Hematopoietic multipotent progenitor cell treated with erythropoietin and hydrocortisone succinate and interleukin-3 and kit ligand, for 8 days (in vitro differentiated cells): ENCODE measurements at regions not wholly inside any gene's neighbourhood (a gene's known extent, or its start where the extent isn't known, plus 50 kb on each side); places are given as distances from the start of the nearest gene placed in this dataset.

Experiments used
- DNase-seq: peaks from one replicate; pipeline ENCODE4 v3.0.0-alpha.2; 2015

DNA sequence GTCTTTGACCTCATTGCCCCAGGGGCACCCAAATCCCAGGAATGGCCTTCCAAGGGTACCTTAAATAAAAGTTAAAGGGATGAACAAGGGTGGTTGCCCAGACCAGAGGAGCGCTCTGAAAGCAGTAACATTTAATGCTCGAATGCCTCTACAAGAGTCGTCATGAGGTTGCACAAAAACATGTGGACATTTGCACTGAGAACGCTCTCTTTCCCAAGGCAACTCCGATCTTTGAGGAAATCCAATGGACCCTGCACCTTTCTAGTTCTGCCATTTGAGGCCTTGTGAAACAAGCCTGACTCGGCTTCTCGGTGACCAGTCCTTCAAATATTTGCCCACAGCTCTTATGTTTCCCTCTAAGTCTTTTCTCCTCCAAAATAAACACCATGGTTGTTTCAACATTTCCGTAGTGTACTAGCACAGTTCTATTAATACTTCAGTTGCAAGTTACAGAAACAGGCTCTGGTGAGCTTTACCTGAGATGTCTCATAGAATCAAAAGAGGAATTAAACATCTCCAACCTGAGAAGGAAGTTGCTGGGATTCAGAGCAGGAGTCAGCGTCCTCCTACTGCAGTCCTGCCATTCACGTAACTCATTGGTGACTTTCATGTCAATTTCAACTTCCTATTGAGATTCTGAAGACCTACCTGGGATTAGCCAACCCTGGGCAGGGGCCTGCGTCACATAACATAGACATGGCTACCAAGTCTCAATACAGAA lies 168.8 kb upstream of the RAI14 start:
- no peak for DNase-seq

DNA sequence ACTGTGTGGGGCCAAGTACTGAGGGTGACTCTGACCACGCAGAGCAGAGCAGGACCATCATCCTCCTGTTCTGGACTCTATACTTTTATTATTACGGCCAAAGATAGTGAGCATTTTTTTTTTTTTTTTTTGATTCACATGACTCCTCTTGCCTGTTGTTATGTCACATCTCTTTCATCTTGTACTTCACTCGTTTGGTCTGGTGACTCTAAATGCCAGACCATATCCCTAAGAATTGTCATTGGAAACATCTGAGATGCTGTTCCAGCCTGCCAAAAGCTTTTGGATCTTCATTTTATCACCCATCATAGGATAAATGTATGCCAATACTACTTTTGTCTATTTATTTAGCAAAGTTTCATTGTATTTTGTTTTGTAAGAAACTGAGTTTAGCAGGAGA lies 168.2 kb upstream of the RAI14 start:
- no peak for DNase-seq

DNA sequence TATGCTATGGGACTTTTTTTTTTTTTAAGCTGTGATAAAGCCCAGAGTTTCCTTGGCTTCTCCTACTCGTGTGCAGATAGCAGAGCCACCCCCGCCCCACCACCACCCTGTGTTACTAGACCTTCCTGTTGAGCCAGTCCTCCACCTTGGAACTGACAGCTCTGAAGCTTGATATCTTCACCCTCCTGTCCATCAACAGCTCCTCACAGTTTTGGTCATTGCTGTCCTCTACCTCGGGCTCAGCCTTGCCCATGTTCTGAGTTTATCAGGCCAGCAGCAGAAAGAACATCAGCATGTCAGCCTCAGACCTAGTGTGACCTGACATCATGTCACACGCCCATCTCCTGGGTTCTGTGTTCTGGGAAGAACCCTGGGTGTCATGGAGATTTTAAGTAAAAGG lies 167.1 kb upstream of the RAI14 start:
- DNase-seq, result no peak

DNA sequence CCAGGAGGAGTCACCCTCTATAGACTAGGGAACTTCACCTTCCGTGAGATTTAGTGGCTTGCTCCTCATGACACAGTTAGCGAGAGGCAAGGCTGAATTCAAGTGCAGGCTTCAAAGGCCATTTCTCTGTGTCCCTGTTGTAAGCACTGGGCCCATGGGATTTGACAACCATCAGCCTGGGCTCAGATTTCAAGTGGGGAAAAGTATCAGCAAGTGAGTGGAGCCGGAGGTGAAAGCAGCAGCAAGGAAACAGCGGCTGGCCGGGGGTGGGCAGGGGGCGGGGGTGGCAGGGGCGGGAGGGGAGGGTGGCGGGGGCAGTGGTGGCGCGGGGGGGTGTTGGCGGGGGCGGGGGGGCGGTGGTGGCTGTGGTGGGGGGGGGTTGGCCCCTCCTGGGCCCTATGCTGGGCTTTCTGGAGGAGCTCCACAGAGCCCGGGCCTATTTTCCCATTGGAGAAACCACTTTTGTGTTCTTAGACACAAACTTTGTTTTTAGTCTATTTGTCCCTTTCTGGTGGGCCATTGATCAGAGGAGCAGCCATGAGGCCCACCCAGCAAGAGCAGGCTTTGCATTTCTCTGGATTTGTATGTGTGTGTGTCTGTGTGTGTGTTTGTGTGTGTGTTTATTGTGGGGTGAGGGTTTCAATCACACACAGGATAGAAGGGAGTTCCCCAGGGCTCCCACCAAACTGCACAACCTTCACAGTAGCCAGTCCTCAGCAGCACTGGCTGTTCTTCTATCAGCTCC lies 165.4 kb upstream of the RAI14 start:
- no peak for DNase-seq

DNA sequence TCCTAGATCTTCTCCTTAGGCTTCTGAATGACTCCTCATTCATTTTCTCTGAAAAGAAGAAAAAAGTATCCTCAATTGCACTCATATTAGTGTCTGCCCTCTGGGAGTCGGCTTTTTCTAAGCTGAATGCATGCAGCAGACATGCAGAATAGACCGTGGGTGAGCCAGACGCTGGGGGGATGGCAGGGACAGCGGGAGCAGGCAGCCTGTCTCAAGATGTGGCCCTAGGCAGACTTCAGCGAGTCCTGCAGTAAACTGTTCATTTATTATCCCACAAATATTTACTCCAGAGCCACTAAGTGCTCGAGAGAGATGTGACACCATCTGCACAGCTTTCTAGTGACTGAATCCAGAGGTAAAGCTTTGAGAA lies 164.9 kb upstream of the RAI14 start:
- no peak for DNase-seq

DNA sequence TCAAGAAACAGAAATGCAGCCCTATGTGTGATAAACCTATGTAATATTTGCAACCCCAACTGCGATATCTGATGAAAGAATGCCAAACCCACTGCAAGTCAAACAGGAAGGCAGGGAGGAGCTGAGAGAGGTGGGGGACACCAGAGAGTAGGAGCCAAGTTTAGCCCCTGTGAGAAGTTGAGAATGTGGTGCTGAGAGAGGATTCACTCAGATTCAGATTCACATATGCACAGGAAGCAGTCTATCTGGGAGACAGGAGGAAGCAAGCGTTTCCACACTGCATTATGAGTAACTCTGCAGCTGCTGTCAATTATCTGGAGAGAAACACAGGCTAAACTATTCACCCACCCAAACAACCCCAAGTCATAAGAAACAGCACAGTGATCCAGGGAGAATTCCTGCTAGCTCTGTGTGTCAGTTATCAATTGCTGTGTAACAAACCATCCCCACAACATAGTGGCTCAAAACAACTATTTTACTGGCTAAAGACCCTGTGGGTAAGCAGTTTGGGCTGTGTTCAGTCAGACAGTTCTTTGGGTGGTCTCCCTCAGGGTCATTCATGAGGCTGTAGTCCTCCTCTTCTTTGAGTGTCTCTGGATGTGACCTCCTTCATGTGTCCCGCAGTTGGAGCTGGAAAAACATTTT lies 161.9 kb upstream of the RAI14 start:
- no peak for DNase-seq

DNA sequence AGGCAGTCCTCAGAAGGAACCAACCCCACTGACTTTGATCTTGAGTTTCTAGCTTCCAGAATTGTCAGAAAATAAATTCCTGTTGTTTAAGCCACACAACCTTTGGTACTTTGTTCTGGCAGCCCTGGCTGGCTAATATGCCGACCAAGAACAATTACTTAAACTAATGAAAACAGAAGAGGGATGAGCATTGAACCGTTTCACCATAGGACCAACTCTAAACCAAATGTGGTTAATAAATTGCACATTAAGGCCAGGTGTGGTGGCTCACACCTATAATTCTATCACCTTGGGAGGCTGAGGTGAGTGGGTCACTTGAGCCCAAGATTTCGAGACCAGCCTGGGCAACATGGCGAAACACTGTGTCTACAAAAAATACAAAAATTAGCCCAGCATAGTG lies 160.9 kb upstream of the RAI14 start:
- DNase-seq, result no peak

DNA sequence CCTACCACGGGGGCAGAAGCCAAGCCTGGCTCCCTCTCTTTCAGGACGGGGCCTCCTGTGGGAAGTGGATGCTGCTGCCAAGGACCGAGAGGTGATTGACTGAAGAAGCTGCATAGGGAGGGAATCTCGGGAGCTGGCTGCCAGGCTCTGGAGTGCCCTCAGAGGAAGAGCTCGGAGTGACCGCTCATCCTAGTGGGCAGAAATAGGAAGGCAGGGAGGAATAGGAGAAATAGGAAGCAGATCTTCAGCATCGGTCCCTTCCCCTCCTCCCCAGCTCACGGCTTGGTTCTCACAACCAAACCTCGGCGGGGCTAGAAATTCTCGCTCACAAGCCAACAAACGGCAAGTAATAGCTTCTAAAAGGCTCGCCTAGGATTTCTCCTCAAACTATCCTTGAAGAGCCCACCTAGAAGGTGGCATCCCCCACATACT lies 159.9 kb upstream of the RAI14 start:
- no peak for DNase-seq

DNA sequence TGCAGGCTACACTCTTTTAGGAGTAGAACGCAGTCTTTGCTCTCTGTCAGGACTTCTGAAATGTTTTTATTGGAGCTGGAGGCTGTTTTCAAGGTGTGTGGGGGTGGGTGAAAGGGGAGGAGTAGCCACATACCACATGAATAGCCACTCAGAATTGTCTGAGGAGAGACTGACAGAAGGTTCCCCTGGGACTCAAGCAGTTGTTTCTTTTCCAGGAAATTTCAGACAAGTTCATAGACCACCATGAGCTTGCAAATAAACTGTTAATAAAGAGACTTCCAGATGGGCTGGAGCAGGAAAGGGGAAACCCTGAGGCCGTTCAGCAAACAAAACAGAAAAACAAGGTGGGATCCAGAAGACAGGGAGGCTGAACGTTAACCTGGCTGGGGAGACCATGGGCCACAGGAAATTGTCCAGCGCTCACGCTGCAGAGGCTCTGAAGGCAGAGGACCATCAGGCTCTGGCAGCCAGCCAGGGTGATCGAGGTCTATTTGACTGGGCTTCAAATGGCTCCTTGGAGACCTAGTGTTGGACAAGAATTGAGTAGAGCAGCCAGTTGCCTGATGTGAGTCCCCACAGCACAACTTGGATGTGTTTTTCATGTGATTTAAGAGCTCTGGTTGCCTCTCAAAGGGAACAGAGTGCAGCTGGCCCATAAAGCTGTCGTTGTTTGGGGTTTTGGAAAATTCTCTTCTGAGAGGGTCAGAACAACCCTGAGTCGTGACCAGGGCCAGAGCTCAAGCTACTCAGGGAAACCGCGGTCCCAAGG lies 159.2 kb upstream of the RAI14 start:
- DNase-seq, result no peak

DNA sequence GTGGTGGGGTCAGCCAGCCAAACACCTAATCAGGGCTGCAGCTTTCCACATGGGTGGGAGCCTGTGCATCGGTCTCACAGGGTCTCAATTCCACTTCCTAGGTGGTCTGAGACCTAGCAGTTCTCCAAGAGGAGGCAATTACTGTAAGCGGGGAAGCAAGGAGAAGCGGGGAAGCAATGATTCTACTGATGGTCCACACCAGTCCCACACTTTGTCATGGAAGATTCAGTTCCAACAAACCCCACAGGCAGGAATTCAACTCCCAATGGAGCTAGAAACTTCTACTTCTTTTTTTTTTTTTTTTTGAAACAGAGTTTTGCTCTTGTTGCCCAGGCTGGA lies 158.7 kb upstream of the RAI14 start:
- DNase-seq, result no peak

DNA sequence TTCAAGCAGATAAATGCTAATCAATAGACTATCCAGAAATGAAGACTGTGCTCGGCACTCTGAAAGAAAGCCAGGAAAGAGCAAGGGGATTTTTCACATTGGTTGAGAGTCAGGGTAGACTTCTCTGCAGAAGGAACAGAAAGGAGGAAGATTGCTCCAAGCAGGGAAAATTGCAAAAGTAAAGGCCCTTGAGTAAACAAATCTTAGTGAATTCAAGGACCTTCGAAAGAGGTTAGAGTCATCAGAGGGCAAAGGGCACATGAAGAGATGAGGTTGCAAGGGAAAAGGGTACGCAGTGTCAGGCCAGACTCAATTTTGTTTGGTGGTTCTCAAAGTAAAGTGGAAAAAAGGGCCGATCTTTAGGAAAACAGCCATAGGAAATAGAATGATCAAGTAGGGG lies 157.6 kb upstream of the RAI14 start:
- no peak for DNase-seq

DNA sequence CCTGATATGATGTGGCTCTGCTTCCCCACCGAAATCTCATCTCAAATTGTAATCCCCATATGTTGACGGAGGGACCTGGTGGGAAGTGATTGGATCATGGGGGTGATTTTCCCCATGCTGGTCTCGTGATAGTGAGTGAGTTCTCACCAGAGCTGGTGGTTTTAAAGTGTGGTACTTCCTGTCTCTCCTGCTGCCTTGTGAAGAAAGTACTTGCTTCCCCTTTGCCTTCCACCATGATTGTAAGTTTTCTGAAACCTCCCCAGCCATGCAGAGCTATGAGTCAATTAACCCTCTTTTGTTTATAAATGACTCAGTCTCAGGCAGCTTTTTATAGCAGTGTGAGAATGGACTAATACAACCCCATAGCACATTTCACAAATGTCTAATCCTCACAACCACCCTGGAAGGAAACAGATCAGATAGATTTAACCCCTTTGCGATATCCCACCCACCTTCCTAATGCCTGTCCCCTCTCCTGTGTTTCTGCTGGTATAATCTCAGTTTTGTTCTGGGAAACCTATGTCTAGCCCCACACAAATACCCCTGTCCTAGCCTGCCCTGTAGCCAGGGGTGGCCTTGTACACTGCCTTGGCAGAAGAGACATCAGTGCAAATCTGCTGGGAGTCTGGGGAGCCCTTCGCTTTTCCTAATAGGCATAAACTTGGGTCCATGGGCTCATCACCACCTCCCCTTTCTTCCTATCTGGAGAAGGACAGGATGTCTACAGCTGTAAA lies 157.0 kb upstream of the RAI14 start:
- DNase-seq, result no peak

DNA sequence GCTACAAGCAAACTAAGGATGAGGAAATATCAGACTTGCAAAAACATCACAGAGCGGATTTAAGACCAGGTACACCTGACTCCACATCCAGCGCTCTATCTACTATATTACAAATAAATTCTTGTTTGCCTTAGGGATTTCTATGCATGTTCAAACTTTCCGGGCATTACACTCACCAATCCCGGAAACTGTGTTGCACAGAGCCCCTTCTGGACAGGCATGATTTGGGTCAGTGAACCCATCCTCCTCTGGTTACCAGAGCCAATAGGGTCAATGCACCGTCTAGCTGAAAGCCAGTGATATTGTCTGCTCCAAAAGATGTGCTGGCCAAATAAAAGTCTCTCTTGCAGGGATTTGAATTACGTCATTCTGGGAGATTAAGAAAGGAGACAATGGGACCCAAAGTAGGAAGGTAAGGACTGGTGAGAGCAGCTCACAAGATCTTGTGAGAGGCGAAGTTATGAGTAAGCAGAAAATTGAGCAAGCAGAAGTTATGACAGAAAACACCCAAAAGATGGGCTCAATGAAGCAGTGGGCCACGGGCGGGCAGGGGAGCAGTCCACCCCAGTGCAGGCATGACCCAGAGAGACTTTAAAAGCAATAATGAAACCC lies 155.8 kb upstream of the RAI14 start:
- no peak for DNase-seq

DNA sequence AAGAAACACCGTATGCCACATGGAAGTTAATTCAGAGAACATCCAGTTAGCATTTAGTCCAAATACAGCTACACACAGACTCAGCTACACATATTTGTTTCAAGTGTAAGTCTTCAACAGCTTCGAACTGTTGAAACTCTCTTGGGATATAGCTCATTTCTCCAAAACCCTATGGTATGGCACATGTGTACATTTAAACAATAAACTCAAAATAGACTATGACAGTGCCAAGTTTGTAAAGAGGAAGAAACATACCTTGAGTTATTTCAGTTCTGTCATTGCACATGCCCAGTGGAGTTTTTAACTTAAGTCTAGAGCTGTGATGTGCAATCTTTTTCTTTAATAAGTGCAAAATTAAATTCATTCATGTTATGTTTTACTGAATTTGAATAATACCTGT lies 155.1 kb upstream of the RAI14 start:
- DNase-seq, result no peak

DNA sequence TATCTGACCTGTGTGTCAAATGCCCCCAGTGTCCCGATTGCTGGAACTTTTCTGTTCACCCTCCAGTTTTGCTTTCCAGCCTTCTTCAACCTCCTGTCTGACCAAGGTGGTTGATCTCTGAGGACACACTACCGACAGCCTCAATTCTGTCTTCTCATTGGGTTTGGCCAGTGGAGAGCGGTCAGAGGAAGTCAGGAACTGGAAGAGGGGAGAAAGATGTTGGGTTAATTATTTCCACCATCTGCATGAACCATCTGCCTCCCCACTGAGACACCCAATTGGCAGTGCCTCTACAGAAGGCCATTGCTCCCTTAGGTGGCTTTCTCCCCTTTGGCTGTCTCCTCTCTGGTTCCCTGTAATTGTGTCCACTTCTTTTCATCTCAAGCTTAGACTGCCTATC lies 154.3 kb upstream of the RAI14 start:
- no peak for DNase-seq

DNA sequence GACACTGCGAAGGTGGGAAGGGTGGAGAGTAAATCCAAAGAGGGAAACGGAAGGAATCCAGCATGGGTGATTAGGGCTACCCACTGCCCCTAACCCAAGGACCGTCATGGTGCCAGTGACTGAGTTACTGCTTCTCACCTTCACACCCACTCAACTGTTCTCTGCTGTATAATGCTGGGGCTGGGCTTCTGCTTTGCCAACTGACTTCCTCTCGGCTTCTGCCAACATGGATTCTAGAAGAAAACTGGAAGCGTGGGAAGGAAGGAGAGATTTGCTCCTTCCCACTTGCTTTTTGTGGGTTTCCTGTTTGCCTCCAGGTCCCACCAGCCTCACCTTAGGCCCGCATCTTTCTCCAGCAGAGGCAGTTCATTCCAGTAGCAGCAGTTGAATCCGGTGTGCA lies 153.5 kb upstream of the RAI14 start:
- no peak for DNase-seq

DNA sequence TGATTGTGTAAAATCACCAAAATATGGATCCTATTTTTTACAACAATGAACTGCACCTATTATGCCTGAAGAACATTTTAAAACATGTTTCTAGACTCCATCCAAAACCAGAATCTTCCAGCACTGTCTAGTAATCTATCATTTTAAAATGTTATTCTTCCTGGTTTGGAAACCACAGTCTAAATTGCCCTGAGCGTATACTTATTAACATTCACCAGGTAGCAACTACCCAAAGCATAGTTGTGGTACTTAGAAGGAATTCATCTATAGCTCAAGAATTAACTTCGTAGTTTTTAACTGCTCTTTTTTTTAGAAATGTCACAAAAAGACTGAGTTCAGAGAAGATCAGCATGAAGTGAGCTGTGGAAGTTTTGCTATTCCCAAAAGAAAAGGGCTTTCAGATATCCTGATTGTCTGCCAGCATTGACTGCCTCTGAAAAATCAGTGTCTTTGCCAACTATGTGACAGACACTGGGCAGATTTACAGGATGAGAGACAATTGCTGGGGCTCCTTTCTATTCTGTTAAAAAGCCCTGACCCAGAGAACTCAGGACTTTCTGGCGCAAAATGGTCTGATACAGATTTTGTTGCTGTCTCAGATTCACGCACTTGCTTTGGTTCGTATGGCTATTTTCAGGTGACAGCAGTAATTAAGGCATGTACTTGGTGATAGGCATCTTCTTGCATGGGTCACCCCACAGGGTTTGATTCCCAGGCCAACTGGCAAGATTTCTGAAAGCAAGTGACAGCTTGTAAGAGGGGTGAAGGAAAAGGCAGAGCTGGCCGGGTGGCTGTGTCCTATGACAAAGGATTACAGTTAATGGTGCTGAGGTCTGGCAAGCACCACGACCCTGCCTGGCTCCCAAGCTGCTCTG lies 152.5 kb upstream of the RAI14 start:
- no peak for DNase-seq

DNA sequence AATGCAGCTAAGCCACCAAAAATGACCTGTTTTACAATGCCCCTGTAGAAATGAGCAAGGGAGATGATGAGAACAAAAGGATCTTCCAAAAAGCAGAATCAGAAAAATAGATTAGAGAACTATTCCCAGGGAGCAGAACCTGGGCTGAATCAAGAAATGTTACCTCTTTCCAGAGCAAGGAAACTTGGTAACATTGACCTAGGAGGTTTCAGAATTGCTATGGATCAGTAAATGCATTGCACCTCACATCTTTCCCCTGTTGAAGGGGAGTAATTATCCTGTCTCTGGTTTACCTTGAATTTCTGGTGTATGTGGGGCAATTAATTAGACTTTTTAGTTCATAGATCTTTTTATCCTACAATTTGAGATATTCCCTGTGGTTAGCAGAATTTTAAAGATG lies 151.2 kb upstream of the RAI14 start:
- no peak for DNase-seq

DNA sequence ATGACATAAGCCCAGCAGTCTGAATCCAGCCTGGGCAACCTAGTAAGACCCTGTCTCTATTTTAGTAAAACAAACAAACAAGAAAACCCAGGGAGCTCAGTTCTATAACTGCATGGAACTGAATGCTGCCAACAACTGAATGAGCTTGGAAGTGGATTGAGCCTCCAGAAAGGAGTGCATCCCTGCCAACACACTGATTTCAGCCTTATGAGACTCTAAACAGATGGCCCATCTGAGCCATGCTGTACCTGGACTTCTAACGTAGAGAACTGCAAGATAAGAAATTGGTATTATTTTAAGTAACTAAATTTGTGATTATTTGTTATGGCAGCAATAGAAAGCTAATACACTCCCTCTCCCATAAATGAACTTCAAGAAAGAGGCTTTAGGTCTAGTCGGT lies 150.4 kb upstream of the RAI14 start:
- DNase-seq, result no peak

DNA sequence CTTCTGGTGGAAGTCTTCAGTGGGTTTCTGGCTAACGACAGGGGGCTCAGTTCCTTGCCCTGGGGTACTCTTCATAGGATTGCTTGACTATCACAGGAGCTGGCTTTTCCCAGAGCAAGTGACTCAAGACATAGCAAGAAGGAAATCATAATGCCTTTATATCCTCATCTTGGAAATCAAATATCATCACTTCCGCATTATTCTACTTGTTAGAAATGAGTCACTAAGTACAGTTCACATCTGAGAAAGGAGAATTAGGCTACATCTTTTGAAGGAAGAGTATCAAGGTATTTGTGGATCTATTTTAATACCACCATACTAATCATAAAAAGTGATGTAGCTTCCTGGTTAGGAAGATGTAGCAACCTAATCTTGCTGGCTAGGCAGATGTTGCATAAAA lies 148.2 kb upstream of the RAI14 start:
- DNase-seq, result no peak

DNA sequence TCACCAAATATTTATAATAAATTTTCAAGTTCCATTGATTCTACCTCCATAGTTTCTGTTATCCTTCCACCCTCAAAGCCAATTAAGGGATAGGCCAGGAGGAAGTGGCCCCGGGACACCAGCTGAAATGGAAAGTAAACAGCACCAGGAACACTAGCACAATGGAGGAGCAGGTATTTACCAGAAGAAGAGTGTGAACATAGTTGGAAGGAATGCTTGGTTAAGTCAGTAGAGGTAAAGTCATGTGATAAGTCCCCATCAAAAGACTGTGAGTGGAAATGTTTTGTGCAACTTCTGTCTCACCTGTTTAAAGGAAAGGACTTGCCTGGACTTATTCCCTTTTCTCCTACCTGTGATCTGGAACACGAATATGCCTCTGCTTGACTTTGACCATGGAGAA lies 146.7 kb upstream of the RAI14 start:
- DNase-seq, result no peak

DNA sequence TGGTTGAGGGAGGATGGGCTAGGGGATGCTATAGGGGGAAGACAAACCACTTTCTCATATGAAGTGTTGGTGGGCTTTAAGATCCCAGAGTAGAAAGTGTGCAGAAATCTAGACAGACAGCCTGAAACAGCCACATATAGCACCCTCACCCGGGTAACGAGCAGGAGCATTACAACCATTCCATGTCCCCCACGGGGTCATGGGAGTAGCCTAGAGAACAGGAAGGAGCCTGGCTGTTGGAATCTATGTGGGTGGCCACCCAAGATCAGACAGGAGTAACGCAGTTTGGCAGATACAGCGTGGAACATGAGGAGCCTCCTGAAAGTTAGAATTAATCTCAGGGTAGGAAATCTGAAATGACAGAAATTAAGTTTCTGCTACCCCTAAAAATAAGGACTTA lies 146.1 kb upstream of the RAI14 start:
- no peak for DNase-seq
